GM19372 (cell line): ENCODE measurements at regions not wholly inside any gene's neighbourhood (a gene's known extent, or its start where the extent isn't known, plus 50 kb on each side); places are given as distances from the start of the nearest gene placed in this dataset.
"Not testable (repeated sequence)": the region's sequence is repeated elsewhere in the genome, so short reads cannot be mapped to it uniquely, and the experiment has no call there.

Experiments
- ATAC-seq: cut with Tn5 transposase; IDR thresholded peaks from one replicate; pipeline ENCODE4 v1.9.1; 2021; ENCODE audit warnings: mild to moderate bottlenecking, low read depth, moderate library complexity; ENCODE audit not compliant: unreplicated experiment

GRCh38 chr15:70246623-70247220 is 149.0 kb upstream of the TLE3 start:
- ATAC-seq = no peak

GRCh38 chr15:70245932-70246622 is 148.4 kb upstream of the TLE3 start:
- ATAC-seq = no peak

- no peak for ATAC-seq
Measured at GRCh38 chr15:70244978-70245542, 147.3 kb upstream of the TLE3 start.

- ATAC-seq = no peak
Measured at GRCh38 chr15:70243686-70244540, 146.2 kb upstream of the TLE3 start.

- ATAC-seq = no peak
Measured at GRCh38 chr15:70242951-70243685, 145.4 kb upstream of the TLE3 start.

GRCh38 chr15:70241561-70242320 is 144.0 kb upstream of the TLE3 start:
- no peak for ATAC-seq

GRCh38 chr15:70240820-70241430 is 143.2 kb upstream of the TLE3 start:
- ATAC-seq = no peak

- ATAC-seq = peak; percentile 61
Measured at GRCh38 chr15:70240082-70240481, 142.4 kb upstream of the TLE3 start.

GRCh38 chr15:70238917-70239316 is 141.2 kb upstream of the TLE3 start:
- ATAC-seq = no peak

GRCh38 chr15:70237626-70238025 is 139.9 kb upstream of the TLE3 start:
- ATAC-seq = no peak

GRCh38 chr15:70236341-70237086 is 138.8 kb upstream of the TLE3 start:
- no peak for ATAC-seq

- ATAC-seq = no peak
Measured at GRCh38 chr15:70235347-70235746, 137.6 kb upstream of the TLE3 start.

GRCh38 chr15:70234256-70234905 is 136.7 kb upstream of the TLE3 start:
- ATAC-seq = no peak

GRCh38 chr15:70231484-70231883 is 133.8 kb upstream of the TLE3 start:
- ATAC-seq = no peak

GRCh38 chr15:70227918-70228317 is 130.2 kb upstream of the TLE3 start:
- not testable (repeated sequence) for ATAC-seq

GRCh38 chr15:70227147-70227546 is 129.4 kb upstream of the TLE3 start:
- ATAC-seq = no peak

GRCh38 chr15:70226337-70226980 is 128.7 kb upstream of the TLE3 start:
- no peak for ATAC-seq

GRCh38 chr15:70225416-70225815 is 127.7 kb upstream of the TLE3 start:
- no peak for ATAC-seq
